ENCODE measurements at regions not wholly inside any gene's neighbourhood (a gene's known extent, or its start where the extent isn't known, plus 50 kb on each side); places are given as distances from the start of the nearest gene placed in this dataset.

- TF ChIP-seq CTCF (IDR thresholded peaks at IDR 0.05; ENCODE audit: borderline replicate concordance, extremely low read depth, low read length, poor library complexity, severe bottlenecking) (no peak), EZH2 (IDR thresholded peaks at IDR 0.05; ENCODE audit: borderline replicate concordance, low read depth, low read length, severe bottlenecking) (no peak)
Measured at GRCh38 chr10:123494301-123494808, 171.8 kb upstream of the GPR26 start.

Data from DND-41 (cell line).